NCI-H226 (cell line): ENCODE measurements at regions not wholly inside any gene's neighbourhood (a gene's known extent, or its start where the extent isn't known, plus 50 kb on each side); places are given as distances from the start of the nearest gene placed in this dataset.

Source experiments
- DNase-seq: peaks from one replicate; pipeline ENCODE4 v3.0.0-alpha.2; 2015

DNA sequence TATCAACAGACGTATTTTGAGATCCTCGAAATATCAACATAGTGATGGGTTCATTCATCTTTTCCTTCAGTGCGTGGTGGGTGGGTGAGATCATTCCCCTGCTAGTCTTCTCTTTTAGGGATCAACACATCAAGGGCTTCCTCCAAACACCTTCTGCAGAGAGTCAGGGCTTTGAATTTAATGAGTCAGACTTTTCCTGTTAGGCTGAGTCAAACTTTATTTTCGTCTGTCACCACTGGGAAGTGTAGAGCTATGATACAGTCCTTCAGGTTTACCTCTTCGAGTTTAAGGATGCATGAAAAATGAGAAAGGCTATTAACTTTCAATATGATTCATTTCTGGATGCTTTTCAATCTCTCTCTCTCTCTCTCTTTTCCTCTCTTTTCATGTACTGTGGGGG, 189.1 kb downstream of the BMP2 start:
- peak; percentile 46 for DNase-seq

DNA sequence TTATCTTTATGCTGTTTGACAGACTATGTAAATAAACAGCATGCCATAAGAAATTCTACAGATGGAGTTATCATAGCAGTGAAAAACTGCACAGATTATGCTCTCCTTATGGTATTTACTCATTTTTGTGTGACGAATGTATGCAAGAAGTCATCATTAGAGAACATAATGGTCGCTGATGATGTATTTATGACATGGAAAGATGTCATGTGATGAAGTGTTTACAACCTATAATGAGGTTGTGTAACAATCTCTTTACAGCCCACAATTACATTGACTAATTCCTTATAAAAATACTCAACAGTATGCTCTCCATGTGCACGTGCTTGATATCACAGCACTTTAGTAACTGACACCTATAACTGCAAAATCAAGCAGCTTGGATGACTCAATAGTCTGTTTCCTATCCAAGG, 192.4 kb downstream of the BMP2 start:
- DNase-seq: peak; percentile 1

GRCh38 chr20:6966721-6967120, 199.2 kb downstream of the BMP2 start:
- no peak for DNase-seq

GRCh38 chr20:6974838-6975237, 207.4 kb downstream of the BMP2 start:
- no peak for DNase-seq

- DNase-seq: no peak
These were observed 207.8 kb downstream of the BMP2 start for GRCh38 chr20:6975311-6975710.

- no peak for DNase-seq
These were observed 208.8 kb downstream of the BMP2 start for GRCh38 chr20:6976106-6976900.

DNA sequence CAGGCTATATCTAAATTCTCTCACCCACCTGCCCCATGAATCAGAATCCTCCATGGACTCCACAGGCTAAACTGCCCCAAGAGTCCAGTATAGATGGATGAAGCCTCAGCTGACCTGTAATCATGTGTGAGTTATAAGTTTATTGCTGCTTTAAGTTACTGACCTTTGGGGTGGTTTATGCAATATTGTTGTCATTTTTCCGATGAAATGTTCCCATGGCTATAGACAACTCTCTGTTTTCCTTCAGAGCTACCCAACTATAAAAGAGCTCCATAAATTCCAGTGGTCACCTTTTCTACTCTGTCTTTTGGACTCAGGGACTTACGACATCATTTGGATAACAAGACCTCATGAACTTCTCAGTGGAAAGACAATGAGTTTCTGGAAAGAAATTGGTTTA, 212.1 kb downstream of the BMP2 start:
- no peak for DNase-seq

GRCh38 chr20:6993011-6993410, 225.5 kb downstream of the BMP2 start:
- DNase-seq: peak; percentile 76

- peak; percentile 3 for DNase-seq
These were observed 226.0 kb downstream of the BMP2 start for GRCh38 chr20:6993511-6993910.

- peak; percentile 74 for DNase-seq
These were observed 227.0 kb downstream of the BMP2 start for GRCh38 chr20:6994452-6994851.

- no peak for DNase-seq
These were observed 231.4 kb downstream of the BMP2 start for GRCh38 chr20:6998909-6999308.

- no peak for DNase-seq
These were observed 231.9 kb downstream of the BMP2 start for GRCh38 chr20:6999381-6999780.

- DNase-seq: peak; percentile 30
These were observed 236.1 kb downstream of the BMP2 start for GRCh38 chr20:7003598-7003997.

DNA sequence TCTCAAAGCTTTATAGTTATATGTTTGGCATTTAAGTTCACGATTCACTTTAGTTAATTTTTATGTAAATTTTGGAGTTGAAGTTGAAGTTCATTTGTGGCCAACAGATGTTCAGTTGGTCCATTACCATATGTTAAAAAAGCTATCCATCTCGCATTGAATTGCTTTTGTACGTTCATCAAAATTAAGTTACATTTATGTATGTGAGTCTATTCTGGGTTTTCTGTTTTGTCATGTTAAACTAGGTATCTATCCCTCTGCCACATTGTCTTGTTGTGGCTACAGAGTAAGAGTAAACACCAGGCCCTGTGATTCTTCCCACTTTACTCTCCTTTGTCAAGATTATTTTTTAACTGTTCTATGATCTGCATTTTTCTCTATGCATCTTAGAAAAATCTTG, 237.3 kb downstream of the BMP2 start:
- DNase-seq: no peak

DNA sequence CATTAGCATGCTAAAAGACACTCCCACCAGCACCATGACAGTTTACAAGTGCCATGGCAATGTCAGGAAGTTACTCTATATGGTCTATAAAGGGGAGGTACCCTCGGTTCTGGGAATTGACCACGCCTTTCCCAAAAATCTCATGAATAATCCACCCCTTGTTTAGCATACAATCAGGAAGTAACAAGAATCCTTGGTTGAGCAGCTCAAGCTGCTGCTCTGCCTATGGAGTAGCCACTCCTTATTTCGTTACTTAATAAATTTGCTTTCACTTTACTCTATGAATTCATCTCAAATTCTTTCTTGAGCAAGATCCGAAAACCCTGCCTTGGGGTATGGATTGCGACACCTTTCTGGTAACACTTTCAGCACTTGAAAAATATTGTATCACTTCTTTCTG, 243.0 kb downstream of the BMP2 start:
- DNase-seq: peak; percentile 49

DNA sequence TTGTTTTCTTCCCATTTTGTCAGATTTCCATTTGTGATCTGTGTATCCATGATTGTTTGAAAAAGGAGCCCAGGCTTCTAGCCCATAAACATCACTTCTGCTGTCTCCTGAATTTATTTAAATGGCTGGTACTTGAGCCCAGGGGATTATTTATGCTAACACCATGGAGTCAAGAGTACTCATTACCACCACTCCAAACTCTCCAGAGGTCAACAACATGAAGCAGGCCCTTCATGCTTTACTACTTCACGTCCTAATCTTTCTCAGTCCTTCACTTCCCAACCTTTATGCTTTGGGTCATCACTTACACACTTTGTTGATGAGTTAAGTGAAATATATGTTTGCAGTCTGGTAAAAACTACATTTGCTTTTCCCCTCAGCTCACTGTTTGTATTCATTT, 247.8 kb downstream of the BMP2 start:
- DNase-seq: no peak

- DNase-seq: no peak
These were observed 255.1 kb downstream of the BMP2 start for GRCh38 chr20:7022597-7022996.

GRCh38 chr20:7025635-7026034, 258.1 kb downstream of the BMP2 start:
- no peak for DNase-seq

GRCh38 chr20:7029019-7029418, 261.5 kb downstream of the BMP2 start:
- DNase-seq: no peak

DNA sequence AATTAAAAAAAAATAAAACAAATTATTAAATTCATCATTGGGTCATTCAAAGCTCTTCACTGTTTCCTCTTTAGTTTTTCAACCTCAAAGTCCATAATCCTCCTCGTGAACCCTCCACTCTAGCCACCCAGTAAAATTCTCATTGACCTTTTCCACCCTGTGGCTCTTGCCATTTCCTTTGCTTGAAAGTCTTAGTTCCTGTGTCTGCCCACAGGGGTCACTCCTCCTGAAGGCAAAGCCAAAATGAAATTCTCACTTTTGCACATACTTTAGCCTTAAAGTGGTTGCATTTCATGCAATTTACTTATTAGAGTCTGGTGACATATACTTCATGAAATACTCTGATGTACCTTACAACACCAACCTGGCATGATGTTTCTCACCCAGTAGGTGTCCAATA, 263.7 kb downstream of the BMP2 start:
- no peak for DNase-seq

- peak; percentile 29 for DNase-seq
These were observed 270.5 kb downstream of the BMP2 start for GRCh38 chr20:7038029-7038428.

DNA sequence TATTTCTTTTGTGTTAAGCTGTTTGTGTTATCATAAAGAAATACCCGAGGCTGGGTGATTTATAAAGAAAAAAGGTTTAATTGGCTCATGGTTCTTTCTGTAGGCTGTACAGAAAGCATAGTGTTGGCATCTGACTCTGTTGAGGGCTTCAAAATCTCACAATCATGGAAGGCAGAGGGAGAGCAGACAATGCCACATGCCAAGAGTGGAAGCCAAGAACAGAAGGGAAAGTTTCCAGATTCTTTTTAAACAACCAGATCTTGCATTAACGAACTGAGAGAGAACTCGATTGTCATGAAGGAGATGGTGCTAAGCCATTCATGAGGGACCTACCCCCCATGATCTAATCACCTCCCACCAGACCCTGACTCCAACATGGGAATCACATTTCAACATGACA, 290.1 kb downstream of the BMP2 start:
- no peak for DNase-seq

GRCh38 chr20:7078804-7079203, 311.3 kb downstream of the BMP2 start:
- DNase-seq: no peak

- DNase-seq: no peak
These were observed 313.0 kb downstream of the BMP2 start for GRCh38 chr20:7080472-7080871.

DNA sequence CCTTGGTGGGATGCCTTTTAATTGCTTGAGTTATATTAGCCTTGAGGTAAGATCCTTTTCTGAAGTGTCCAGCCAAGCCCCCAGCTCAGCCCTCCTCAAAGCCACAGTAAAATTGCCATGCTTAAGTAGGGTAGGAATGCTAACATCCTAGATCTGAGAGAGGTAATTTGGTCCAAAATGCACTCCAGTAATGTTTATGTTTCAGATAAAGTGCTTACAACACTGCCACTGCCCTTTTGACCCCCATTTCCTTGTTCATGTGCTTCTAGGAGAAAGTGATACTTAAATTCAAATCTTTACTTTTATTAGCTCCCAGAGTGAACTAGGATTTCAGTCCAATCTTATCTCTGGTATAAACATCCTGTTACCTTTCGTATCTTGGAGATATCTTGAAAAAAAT, 318.0 kb downstream of the BMP2 start:
- DNase-seq: peak; percentile 46
